ENCODE measurements at regions not wholly inside any gene's neighbourhood (a gene's known extent, or its start where the extent isn't known, plus 50 kb on each side); places are given as distances from the start of the nearest gene placed in this dataset.
A peak's percentile ranks its signal among the peaks of the same experiment; 100 is the strongest.

DNA sequence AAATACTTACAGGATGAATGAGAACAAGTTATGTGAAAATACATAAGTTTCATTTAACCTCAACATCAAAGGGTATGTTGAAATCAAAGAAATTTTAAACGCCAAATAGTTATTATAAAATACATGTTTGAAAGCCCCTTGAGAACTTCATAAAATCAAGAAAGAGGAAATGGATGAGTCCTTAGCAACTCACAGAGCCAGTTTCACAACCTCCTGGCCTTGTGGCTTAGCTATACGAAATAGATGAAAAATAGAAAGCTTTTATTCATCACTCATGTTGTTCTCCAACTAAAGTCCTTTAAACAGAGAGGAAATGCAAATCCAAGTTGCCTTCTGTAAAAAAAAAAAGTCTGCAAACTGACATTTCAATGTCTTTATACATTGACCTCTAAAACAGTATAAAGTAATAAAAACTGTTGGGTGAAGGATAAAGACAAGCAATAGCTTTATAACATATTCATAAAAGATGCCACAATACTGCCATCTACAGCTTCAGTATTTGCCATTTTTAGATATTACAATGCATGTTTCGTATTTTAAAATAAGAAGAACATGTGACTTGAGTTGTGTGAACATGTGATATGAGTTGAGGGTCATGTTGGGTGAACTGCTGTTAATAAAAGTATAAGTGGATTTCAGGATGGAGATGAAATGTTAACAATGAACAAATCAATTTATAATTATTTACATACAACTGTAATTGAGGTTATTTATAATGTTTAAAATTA, 847.8 kb downstream of the MRPL39 start:
- TF ChIP-seq, protein P1, sequence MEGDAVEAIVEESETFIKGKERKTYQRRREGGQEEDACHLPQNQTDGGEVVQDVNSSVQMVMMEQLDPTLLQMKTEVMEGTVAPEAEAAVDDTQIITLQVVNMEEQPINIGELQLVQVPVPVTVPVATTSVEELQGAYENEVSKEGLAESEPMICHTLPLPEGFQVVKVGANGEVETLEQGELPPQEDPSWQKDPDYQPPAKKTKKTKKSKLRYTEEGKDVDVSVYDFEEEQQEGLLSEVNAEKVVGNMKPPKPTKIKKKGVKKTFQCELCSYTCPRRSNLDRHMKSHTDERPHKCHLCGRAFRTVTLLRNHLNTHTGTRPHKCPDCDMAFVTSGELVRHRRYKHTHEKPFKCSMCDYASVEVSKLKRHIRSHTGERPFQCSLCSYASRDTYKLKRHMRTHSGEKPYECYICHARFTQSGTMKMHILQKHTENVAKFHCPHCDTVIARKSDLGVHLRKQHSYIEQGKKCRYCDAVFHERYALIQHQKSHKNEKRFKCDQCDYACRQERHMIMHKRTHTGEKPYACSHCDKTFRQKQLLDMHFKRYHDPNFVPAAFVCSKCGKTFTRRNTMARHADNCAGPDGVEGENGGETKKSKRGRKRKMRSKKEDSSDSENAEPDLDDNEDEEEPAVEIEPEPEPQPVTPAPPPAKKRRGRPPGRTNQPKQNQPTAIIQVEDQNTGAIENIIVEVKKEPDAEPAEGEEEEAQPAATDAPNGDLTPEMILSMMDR (conservative IDR thresholded peaks at IDR 0.05), result peak; percentile 35

DNA sequence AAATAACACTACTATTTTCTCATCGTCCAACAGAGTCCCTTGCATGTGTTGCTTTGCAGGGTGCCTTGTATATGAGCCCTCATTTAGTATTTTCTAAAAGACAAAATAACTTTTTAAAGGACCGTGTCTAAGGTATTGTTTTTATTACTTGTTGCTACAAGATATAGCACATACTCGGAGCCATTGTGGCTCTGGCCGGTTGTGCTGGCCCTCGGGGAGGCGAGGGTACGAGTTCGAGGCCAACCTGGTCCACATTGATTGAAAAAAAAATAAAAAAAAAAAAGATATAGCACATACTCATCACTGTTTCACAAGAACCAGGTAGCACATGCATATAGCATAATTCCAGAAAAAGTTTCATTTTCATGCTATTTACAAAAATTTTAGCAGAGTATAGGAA, 869.2 kb downstream of the MRPL39 start:
- TF ChIP-seq, protein P1 (conservative IDR thresholded peaks at IDR 0.05), result no peak
- H3K27ac ChIP-seq, result no peak overlapping the region

More for the DNA sequence above, 847.8 kb downstream of the MRPL39 start:
- H3K27ac ChIP-seq, result no peak overlapping the region

DNA sequence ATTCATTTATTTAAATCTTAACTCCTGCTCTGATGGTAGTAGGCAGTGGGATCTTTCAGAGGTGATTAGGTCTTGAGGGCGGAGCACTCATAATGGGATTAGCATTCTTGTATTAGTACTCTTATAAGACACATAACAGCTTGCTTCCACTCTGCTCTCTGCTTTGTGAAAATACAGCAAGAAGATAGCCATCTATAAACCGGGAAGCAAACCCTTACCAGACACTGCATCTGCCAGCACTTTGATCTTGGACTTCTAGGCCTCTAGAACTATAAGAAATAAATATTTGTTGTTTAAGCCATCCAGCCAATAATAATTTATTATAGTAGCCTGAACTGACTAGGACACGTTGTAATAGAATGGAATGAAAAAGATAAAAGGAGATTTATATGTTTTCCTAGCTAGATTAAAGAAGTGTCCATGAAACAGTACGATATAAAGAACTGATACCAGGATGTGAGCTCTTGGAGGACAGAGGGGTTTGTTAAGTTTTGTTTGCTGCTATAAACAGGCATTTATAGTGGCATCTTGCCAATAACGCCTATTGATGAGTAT, 869.9 kb downstream of the MRPL39 start:
- TF ChIP-seq, protein P1 (conservative IDR thresholded peaks at IDR 0.05), result no peak
- no peak overlapping the region for H3K27ac ChIP-seq

DNA sequence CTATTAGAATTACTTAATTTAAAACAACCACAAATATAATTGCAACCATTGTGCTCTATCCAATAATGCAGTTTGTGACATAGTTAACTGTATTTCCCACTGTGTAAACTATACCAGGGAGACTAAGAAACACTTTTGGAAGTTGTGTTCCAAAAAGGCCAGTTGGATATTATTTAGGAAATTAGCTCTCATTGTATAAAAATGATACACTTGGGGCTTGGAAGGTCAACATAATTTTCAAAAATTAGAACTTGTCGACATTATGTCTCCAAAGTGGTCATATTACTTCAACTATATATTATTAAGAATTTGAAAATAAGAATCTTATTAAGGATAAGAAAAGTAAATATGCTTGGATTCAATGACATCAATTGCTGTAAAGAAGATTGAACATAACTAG, 876.6 kb downstream of the MRPL39 start:
- TF ChIP-seq, protein P1 (conservative IDR thresholded peaks at IDR 0.05), result no peak

DNA sequence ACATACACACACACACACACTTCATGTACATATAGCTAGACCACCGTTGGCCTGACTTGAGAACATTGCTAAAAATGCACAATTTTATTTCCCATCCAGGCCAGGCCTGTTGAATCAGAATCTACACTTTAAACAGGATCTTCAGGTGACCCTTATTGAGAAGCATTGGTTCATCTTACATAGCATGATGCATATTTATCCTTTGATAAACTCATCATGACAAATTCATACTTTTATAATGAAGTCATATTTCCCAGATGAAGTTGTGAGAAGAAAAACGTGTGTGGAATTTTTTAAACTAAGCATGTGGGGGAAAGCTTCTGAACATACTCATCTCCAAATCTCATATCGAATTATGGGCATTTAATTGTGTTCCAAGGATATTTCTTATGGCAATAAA, 877.7 kb downstream of the MRPL39 start:
- TF ChIP-seq, protein P1 (conservative IDR thresholded peaks at IDR 0.05), result no peak

More for the DNA sequence above, 876.6 kb downstream of the MRPL39 start:
- H3K27ac ChIP-seq, result no peak overlapping the region

DNA sequence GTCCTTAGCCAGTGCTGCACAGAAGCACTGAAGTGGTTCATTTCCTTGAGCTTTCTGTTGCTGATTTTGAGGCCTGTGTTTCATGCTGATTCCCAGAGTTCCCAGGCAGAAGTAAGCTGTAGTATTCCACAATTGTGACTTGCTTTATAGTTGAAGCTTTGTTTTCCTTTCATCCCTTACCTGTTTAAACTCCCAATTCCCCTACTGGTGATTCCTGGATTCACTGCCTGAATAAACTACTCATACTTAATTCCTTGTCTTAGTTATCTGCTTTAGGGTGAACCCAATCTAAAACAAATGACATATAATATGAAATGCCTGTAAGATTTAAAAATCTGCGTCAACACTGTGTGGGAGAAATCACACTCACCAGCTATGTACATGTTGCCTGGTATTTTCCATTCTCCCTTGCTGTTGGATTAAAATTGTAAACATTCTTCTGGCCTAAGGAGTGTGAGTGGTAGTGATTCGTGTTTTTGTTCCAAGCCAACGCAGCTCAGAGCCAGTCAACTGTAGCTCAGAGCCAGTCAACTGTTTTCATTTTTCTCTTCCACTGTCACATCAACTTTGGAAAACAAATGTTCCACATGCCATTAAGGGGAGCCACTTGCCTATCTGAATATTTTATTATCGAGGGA, 879.4 kb downstream of the MRPL39 start:
- no peak overlapping the region for H3K27ac ChIP-seq
- TF ChIP-seq, protein P1 (conservative IDR thresholded peaks at IDR 0.05), result no peak

More for the DNA sequence above, 877.7 kb downstream of the MRPL39 start:
- no peak overlapping the region for H3K27ac ChIP-seq

DNA sequence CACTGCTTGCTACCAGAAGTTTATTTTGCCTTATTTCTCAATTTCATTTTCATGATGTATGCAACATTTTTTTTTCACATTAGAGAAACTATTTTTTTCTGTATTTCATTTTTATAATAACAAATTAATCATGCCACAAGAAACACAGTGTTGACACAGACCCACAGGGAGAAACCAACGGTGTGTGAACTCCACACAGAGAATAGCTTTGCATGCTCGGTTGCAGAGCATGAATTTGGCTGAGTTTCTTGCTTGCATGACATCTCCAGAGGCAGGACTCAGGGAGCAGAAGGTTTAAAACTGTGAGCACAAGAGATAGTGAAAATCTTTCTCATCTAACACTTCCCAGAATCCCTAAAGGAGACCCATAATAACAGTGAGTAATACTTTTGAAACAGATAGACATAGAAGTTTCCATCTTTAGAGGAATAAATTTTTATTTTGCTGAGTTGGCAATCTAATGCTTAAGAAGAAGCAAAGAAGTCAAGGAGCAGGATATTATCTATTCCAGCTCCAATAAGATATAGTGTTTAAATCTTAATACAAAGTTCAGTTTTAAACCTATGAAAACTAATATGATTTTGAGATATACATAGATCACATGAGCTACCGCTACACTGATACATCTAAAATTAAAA, 890.9 kb downstream of the MRPL39 start:
- TF ChIP-seq, protein P1 (conservative IDR thresholded peaks at IDR 0.05), result no peak
- no peak overlapping the region for H3K27ac ChIP-seq

Data from VCaP (cell line).